HepG2 (cell line): ENCODE measurements at regions not wholly inside any gene's neighbourhood (a gene's known extent, or its start where the extent isn't known, plus 50 kb on each side); places are given as distances from the start of the nearest gene placed in this dataset.

Experiments
- ATF7 ChIP-seq, 2 experiments: fragments of 450-650 bp in 1 of 2; sonication (generic) in 1 of 2; formaldehyde crosslinking in 1 of 2; IDR thresholded peaks; 2 replicates each; pipeline versions ENCODE4 v1.4.0 to v1.6.1; 2016 to 2020; ENCODE audit warnings: antibody characterized with exemption in 1 of 2, mild to moderate bottlenecking in 1 of 2, missing genetic modification reagents in 1 of 2
- ATM ChIP-seq: fragments of 450-650 bp; IDR thresholded peaks from 2 replicates; pipeline ENCODE4 v1.7.1; 2017; ENCODE audit warnings: mild to moderate bottlenecking, borderline replicate concordance
- KAT8 ChIP-seq: IDR thresholded peaks from 2 replicates; pipeline ENCODE4 v1.6.1; 2016; ENCODE audit warnings: missing genetic modification reagents, missing compliant biosample characterization
- KDM5A ChIP-seq: fragments of 200-600 bp; sonication (generic); IDR thresholded peaks from 2 replicates; pipeline ENCODE4 v1.7.0; 2018; ENCODE audit warnings: antibody characterized with exemption, mild to moderate bottlenecking, low read length, borderline replicate concordance
- NFIB ChIP-seq: sonication (generic); formaldehyde crosslinking; IDR thresholded peaks from 2 replicates; pipeline ENCODE4 v1.9.0; 2021; ENCODE audit warnings: missing genetic modification reagents, mild to moderate bottlenecking, borderline replicate concordance
- PAF1 ChIP-seq: IDR thresholded peaks from 2 replicates; pipeline ENCODE4 v1.6.1; 2016; ENCODE audit warnings: missing genetic modification reagents, missing compliant biosample characterization
- SIN3B ChIP-seq: fragments of 150-350 bp; IDR thresholded peaks from 2 replicates; pipeline ENCODE4 v1.6.1; 2014; ENCODE audit warnings: low read length
- SNAPC2 ChIP-seq: sonication (generic); formaldehyde crosslinking; IDR thresholded peaks from 2 replicates; pipeline ENCODE4 v1.8.1; 2022; ENCODE audit warnings: mild to moderate bottlenecking, missing genetic modification reagents
- ZFP36L1 ChIP-seq: sonication (generic); formaldehyde crosslinking; IDR thresholded peaks from 2 replicates; pipeline ENCODE4 v1.8.0; 2022; ENCODE audit warnings: mild to moderate bottlenecking, missing genetic modification reagents, moderate library complexity
- ZMAT3 ChIP-seq: sonication (generic); formaldehyde crosslinking; conservative IDR thresholded peaks from 2 replicates; pipeline ENCODE4 v1.7.0; 2021; ENCODE audit warnings: missing genetic modification reagents
- ZNF367 ChIP-seq: sonication (generic); formaldehyde crosslinking; IDR thresholded peaks from 2 replicates; pipeline ENCODE4 v1.4.0; 2020; ENCODE audit warnings: missing genetic modification reagents, borderline replicate concordance
- ZNF451 ChIP-seq: sonication (generic); formaldehyde crosslinking; IDR thresholded peaks from 2 replicates; pipeline ENCODE4 v1.5.0; 2020; ENCODE audit warnings: mild to moderate bottlenecking, missing genetic modification reagents
- ZNF558 ChIP-seq: sonication (generic); formaldehyde crosslinking; IDR thresholded peaks from 2 replicates; pipeline ENCODE4 v1.9.0; 2022; ENCODE audit warnings: mild to moderate bottlenecking, missing genetic modification reagents, borderline replicate concordance
- TF ChIP-seq, protein P1 (sequence below): sonication (generic); formaldehyde crosslinking; IDR thresholded peaks from 2 replicates; pipeline ENCODE4 v1.4.0; 2020; ENCODE audit warnings: missing genetic modification reagents
- TF ChIP-seq, protein P2 (sequence below): sonication (generic); formaldehyde crosslinking; IDR thresholded peaks from 2 replicates; pipeline ENCODE4 v1.5.0; 2020; ENCODE audit warnings: missing genetic modification reagents
- TF ChIP-seq, protein P3 (sequence below): IDR thresholded peaks from 2 replicates; pipeline ENCODE4 v1.6.1; 2018; ENCODE audit warnings: missing genetic modification reagents
- TF ChIP-seq, protein P4 (sequence below): sonication (generic); formaldehyde crosslinking; IDR thresholded peaks from 2 replicates; pipeline ENCODE4 v1.4.0; 2020; ENCODE audit warnings: mild to moderate bottlenecking, missing genetic modification reagents
- TF ChIP-seq, protein P5 (sequence below), 2 experiments: IDR thresholded peaks; 2 replicates each; pipeline ENCODE4 v1.6.1; 2011 to 2012; ENCODE audit warnings: low read length in 2 of 2, borderline replicate concordance in 1 of 2, low read depth in 1 of 2, mild to moderate bottlenecking in 1 of 2, moderate library complexity in 1 of 2
- TF ChIP-seq, protein P6 (sequence below): sonication (generic); formaldehyde crosslinking; IDR thresholded peaks from 2 replicates; pipeline ENCODE4 v1.4.0; 2020; ENCODE audit warnings: missing genetic modification reagents, borderline replicate concordance

DNA sequence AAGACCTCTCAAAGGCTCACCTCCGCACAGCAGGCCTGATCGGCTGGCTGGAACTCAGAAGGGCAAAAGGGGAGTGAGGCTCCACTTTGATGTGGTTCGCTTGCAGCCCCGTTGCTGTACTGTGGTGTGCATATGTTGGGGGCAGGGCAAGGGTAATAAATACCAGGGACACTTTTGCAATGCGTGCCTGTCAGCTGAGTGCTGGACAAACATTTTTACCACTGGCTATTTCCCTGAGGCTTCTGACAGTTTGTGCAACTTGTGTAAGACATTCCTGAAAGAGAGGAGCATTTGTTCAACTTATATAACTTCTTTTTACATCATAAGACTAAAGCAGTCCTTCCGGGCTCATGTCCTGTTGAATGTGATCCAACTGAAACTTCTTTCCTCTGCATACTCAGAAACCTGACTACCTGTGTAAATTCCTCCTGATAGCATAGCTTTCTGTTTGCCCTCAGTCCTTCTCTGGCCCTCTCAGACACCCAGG lies 82.3 kb downstream of the SPRY1 start (continued):
- TF ChIP-seq, protein P1, sequence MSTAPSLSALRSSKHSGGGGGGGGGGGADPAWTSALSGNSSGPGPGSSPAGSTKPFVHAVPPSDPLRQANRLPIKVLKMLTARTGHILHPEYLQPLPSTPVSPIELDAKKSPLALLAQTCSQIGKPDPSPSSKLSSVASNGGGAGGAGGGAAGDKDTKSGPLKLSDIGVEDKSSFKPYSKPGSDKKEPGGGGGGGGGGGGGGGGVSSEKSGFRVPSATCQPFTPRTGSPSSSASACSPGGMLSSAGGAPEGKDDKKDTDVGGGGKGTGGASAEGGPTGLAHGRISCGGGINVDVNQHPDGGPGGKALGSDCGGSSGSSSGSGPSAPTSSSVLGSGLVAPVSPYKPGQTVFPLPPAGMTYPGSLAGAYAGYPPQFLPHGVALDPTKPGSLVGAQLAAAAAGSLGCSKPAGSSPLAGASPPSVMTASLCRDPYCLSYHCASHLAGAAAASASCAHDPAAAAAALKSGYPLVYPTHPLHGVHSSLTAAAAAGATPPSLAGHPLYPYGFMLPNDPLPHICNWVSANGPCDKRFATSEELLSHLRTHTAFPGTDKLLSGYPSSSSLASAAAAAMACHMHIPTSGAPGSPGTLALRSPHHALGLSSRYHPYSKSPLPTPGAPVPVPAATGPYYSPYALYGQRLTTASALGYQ (CRISPR knock-in tag): peak; percentile 99
- TF ChIP-seq ATM (peak; percentile 97; the same call in 1 of the 2 replicates), ZNF451 (peak; percentile 54; the same call in 1 of the 2 replicates), SIN3B (peak; percentile 56; the same call in 1 of the 2 replicates), ZNF558 (no peak), PAF1 (CRISPR knock-in tag) (no peak), KAT8 (CRISPR knock-in tag) (peak; percentile 93), ZNF367 (CRISPR knock-in tag) (no peak), ZFP36L1 (peak; percentile 54; the same call in 1 of the 2 replicates), ATF7 (IDR thresholded peaks at IDR 0.05) (peak; percentile 49; the same call in 1 of the 2 replicates), ATF7 (CRISPR knock-in tag; IDR thresholded peaks at IDR 0.05) (peak; percentile 93), KDM5A (no peak), ZMAT3 (CRISPR knock-in tag) (peak; percentile 67; the same call in 1 of the 2 replicates), NFIB (no peak), SNAPC2 (peak; percentile 74; the same call in 1 of the 2 replicates)
- TF ChIP-seq, protein P2, sequence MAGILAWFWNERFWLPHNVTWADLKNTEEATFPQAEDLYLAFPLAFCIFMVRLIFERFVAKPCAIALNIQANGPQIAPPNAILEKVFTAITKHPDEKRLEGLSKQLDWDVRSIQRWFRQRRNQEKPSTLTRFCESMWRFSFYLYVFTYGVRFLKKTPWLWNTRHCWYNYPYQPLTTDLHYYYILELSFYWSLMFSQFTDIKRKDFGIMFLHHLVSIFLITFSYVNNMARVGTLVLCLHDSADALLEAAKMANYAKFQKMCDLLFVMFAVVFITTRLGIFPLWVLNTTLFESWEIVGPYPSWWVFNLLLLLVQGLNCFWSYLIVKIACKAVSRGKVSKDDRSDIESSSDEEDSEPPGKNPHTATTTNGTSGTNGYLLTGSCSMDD: no peak
- TF ChIP-seq, protein P3, sequence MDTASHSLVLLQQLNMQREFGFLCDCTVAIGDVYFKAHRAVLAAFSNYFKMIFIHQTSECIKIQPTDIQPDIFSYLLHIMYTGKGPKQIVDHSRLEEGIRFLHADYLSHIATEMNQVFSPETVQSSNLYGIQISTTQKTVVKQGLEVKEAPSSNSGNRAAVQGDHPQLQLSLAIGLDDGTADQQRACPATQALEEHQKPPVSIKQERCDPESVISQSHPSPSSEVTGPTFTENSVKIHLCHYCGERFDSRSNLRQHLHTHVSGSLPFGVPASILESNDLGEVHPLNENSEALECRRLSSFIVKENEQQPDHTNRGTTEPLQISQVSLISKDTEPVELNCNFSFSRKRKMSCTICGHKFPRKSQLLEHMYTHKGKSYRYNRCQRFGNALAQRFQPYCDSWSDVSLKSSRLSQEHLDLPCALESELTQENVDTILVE (CRISPR knock-in tag): peak; percentile 94
- TF ChIP-seq, protein P4, sequence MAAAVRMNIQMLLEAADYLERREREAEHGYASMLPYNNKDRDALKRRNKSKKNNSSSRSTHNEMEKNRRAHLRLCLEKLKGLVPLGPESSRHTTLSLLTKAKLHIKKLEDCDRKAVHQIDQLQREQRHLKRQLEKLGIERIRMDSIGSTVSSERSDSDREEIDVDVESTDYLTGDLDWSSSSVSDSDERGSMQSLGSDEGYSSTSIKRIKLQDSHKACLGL (CRISPR knock-in tag): no peak; the same call in 1 of the 2 replicates
- TF ChIP-seq, protein P5, sequence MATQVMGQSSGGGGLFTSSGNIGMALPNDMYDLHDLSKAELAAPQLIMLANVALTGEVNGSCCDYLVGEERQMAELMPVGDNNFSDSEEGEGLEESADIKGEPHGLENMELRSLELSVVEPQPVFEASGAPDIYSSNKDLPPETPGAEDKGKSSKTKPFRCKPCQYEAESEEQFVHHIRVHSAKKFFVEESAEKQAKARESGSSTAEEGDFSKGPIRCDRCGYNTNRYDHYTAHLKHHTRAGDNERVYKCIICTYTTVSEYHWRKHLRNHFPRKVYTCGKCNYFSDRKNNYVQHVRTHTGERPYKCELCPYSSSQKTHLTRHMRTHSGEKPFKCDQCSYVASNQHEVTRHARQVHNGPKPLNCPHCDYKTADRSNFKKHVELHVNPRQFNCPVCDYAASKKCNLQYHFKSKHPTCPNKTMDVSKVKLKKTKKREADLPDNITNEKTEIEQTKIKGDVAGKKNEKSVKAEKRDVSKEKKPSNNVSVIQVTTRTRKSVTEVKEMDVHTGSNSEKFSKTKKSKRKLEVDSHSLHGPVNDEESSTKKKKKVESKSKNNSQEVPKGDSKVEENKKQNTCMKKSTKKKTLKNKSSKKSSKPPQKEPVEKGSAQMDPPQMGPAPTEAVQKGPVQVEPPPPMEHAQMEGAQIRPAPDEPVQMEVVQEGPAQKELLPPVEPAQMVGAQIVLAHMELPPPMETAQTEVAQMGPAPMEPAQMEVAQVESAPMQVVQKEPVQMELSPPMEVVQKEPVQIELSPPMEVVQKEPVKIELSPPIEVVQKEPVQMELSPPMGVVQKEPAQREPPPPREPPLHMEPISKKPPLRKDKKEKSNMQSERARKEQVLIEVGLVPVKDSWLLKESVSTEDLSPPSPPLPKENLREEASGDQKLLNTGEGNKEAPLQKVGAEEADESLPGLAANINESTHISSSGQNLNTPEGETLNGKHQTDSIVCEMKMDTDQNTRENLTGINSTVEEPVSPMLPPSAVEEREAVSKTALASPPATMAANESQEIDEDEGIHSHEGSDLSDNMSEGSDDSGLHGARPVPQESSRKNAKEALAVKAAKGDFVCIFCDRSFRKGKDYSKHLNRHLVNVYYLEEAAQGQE (IDR thresholded peaks at IDR 0.05; ENCODE audit: borderline replicate concordance in 1 of 2, low read depth in 1 of 2, low read length in 2 of 2): peak in 1 of 2 experiments; percentile 87; a peak in 3 of 4 replicates
- TF ChIP-seq, protein P6, sequence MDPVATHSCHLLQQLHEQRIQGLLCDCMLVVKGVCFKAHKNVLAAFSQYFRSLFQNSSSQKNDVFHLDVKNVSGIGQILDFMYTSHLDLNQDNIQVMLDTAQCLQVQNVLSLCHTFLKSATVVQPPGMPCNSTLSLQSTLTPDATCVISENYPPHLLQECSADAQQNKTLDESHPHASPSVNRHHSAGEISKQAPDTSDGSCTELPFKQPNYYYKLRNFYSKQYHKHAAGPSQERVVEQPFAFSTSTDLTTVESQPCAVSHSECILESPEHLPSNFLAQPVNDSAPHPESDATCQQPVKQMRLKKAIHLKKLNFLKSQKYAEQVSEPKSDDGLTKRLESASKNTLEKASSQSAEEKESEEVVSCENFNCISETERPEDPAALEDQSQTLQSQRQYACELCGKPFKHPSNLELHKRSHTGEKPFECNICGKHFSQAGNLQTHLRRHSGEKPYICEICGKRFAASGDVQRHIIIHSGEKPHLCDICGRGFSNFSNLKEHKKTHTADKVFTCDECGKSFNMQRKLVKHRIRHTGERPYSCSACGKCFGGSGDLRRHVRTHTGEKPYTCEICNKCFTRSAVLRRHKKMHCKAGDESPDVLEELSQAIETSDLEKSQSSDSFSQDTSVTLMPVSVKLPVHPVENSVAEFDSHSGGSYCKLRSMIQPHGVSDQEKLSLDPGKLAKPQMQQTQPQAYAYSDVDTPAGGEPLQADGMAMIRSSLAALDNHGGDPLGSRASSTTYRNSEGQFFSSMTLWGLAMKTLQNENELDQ (CRISPR knock-in tag): peak; percentile 69; the same call in 1 of the 2 replicates
